Trophoblast cell (in vitro differentiated cells and primary cell): ENCODE measurements at regions not wholly inside any gene's neighbourhood (a gene's known extent, or its start where the extent isn't known, plus 50 kb on each side); places are given as distances from the start of the nearest gene placed in this dataset.

Experiments
- DNase-seq, 2 donors: peaks; one replicate each; pipeline ENCODE4 v3.0.0-alpha.2; 2016
- H2AFZ ChIP-seq: 2 replicates; pipeline ENCODE4 v1.6.1; 2013; ENCODE audit warnings: low read length, moderate library complexity, mild to moderate bottlenecking; ENCODE audit not compliant: insufficient read depth, poor library complexity
- H2AK5ac ChIP-seq: 2 replicates; pipeline ENCODE4 v1.6.1; 2013; ENCODE audit warnings: mild to moderate bottlenecking, low read length
- H2BK120ac ChIP-seq: 2 replicates; pipeline ENCODE4 v1.6.1; 2013; ENCODE audit warnings: low read length, mild to moderate bottlenecking, moderate library complexity; ENCODE audit not compliant: insufficient read depth, poor library complexity
- H2BK12ac ChIP-seq: 2 replicates; pipeline ENCODE4 v1.6.1; 2013; ENCODE audit warnings: mild to moderate bottlenecking, low read length, moderate library complexity
- H2BK5ac ChIP-seq: 2 replicates; pipeline ENCODE4 v1.6.1; 2013; ENCODE audit warnings: low read length, low read depth, moderate library complexity, mild to moderate bottlenecking; ENCODE audit not compliant: poor library complexity
- H3K14ac ChIP-seq: 2 replicates; pipeline ENCODE4 v1.6.1; 2013; ENCODE audit warnings: mild to moderate bottlenecking, low read length
- H3K18ac ChIP-seq: 2 replicates; pipeline ENCODE4 v1.6.1; 2013; ENCODE audit warnings: mild to moderate bottlenecking, low read length
- H3K23ac ChIP-seq: 2 replicates; pipeline ENCODE4 v1.6.1; 2013; ENCODE audit warnings: low read length
- H3K27ac ChIP-seq: 2 replicates; pipeline ENCODE4 v1.5.1; 2013; ENCODE audit warnings: low read depth, mild to moderate bottlenecking, inconsistent platforms, low read length, moderate library complexity
- H3K27me3 ChIP-seq: 2 replicates; pipeline ENCODE4 v1.6.1; 2013; ENCODE audit warnings: inconsistent platforms, mild to moderate bottlenecking, low read length, moderate library complexity; ENCODE audit not compliant: insufficient read depth
- H3K36me3 ChIP-seq, 2 experiments: 1 replicate in 1 of 2; 2 replicates in 1 of 2; pipeline ENCODE4 v1.6.1; 2013; ENCODE audit warnings: low read length in 2 of 2, mild to moderate bottlenecking in 2 of 2, moderate library complexity in 1 of 2; ENCODE audit not compliant: insufficient read depth in 2 of 2, control insufficient read depth in 1 of 2
- H3K4ac ChIP-seq: 2 replicates; pipeline ENCODE4 v1.6.1; 2013; ENCODE audit warnings: low read depth, mild to moderate bottlenecking, low read length, moderate library complexity
- H3K4me1 ChIP-seq, 2 experiments: 1 replicate in 1 of 2; 2 replicates in 1 of 2; pipeline ENCODE4 v1.6.1; 2013; ENCODE audit warnings: low read length in 2 of 2, mild to moderate bottlenecking in 2 of 2, moderate library complexity in 1 of 2; ENCODE audit not compliant: insufficient read depth in 2 of 2, control insufficient read depth in 1 of 2
- H3K4me2 ChIP-seq: 2 replicates; pipeline ENCODE4 v1.6.1; 2013; ENCODE audit warnings: inconsistent platforms, mild to moderate bottlenecking, low read length, moderate library complexity
- H3K4me3 ChIP-seq: 2 replicates; pipeline ENCODE4 v1.5.1; 2013; ENCODE audit warnings: mild to moderate bottlenecking, low read depth, low read length, inconsistent platforms
- H3K79me1 ChIP-seq: one replicate; pipeline ENCODE4 v1.6.1; 2013; ENCODE audit warnings: low read length
- H3K79me2 ChIP-seq: 2 replicates; pipeline ENCODE4 v1.6.1; 2013; ENCODE audit warnings: low read length, mild to moderate bottlenecking; ENCODE audit not compliant: control insufficient read depth, insufficient read depth, poor library complexity
- H3K9ac ChIP-seq: 2 replicates; pipeline ENCODE4 v1.6.1; 2013; ENCODE audit warnings: mild to moderate bottlenecking, low read length
- H3K9me3 ChIP-seq: 2 replicates; pipeline ENCODE4 v1.6.1; 2013; ENCODE audit warnings: low read depth, mild to moderate bottlenecking, control low read depth, inconsistent platforms, low read length; ENCODE audit not compliant: insufficient read depth
- H4K12ac ChIP-seq: 2 replicates; pipeline ENCODE4 v1.6.1; 2013; ENCODE audit warnings: low read depth, mild to moderate bottlenecking, low read length, moderate library complexity
- H4K8ac ChIP-seq: 2 replicates; pipeline ENCODE4 v1.6.1; 2013; ENCODE audit warnings: low read depth, mild to moderate bottlenecking, low read length, moderate library complexity
- H4K91ac ChIP-seq: one replicate; pipeline ENCODE4 v1.6.1; 2013; ENCODE audit warnings: low read depth, mild to moderate bottlenecking, low read length, moderate library complexity
- WGBS: extraction: QIAGEN DNeasy Blood & Tissue Kit; methylation state at CpG from one replicate; pipeline ENCODE4 v1.1.7; 2013; ENCODE audit warnings: missing lambda C conversion rate; ENCODE audit not compliant: insufficient read length, insufficient coverage; ENCODE audit errors: extremely low coverage; 5-methylcytosine and 5-hydroxymethylcytosine counted together

DNA sequence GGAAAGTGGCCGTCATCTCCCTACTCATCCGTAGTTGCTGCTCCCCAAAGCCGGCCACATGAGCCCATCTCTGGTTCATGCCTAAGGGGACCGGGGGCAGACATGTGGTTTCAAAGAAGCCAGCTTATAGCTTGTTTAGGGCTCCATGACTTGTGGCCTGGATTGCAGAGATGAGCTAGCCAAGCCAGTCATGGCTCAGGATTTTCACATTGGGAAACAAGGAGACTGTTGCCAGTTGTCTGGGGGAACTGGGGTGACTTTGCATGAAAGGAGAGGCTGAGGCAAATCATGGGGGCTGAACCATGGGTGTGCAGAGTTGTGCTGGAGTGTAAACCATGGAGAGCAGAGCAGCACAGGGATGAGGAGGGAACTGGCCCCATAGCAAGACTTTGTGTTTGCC lies 183.0 kb upstream of the APCDD1 start:
- no CpG with 5 or more reads among the region's 4 CpGs for WGBS
- no peak overlapping the region for H2BK120ac ChIP-seq
- no peaks in the 10 kb centered on the region for H3K79me2 ChIP-seq
- no peak overlapping the region for H3K4me2 ChIP-seq
- no peak overlapping the region for H4K12ac ChIP-seq
- H3K4me3 ChIP-seq = no peak overlapping the region
- no peak overlapping the region for H4K91ac ChIP-seq
- DNase-seq = no peak
- H3K27ac ChIP-seq = no peak overlapping the region
- H3K4ac ChIP-seq = no peak overlapping the region
- H3K9ac ChIP-seq = no peak overlapping the region
- no peak overlapping the region for H2BK5ac ChIP-seq
- no peak overlapping the region for H3K23ac ChIP-seq
- no peak overlapping the region for H2AK5ac ChIP-seq
- H3K18ac ChIP-seq = no peak overlapping the region
- H4K8ac ChIP-seq = no peak overlapping the region
- no peaks in the 10 kb centered on the region for H3K36me3 ChIP-seq
- H2BK12ac ChIP-seq = no peak overlapping the region
- no peaks in the 10 kb centered on the region for H3K4me1 ChIP-seq
- no peaks in the 10 kb centered on the region for H3K9me3 ChIP-seq
- H3K27me3 ChIP-seq = no peaks in the 10 kb centered on the region
- H3K79me1 ChIP-seq = no peaks in the 10 kb centered on the region
- H2AFZ ChIP-seq = no peak overlapping the region
- H3K14ac ChIP-seq = no peak overlapping the region

DNA sequence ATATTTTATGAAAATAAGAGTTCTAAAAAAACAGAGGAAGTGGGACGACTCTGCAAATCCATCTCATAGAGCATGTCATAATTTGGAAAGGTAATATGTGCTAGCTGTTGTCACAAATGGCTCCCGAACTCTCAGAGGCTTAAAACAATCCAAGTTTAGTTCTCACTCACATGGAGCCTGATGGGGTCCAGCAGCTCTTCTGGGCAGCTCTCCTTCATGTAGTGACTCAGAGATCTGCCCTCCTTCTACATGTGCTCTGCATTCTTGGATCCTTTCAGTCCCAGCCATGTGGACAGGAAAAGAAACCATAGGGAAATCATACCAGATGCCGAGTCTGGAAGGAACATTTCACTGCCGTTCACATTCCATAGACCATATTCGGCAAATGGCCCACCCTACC lies 180.1 kb upstream of the APCDD1 start:
- no peak overlapping the region for H3K4me2 ChIP-seq
- H4K91ac ChIP-seq = no peak overlapping the region
- H3K14ac ChIP-seq = no peak overlapping the region
- H3K9me3 ChIP-seq = no peaks in the 10 kb centered on the region
- H3K27me3 ChIP-seq = no peaks in the 10 kb centered on the region
- H2AFZ ChIP-seq = no peak overlapping the region
- no peak for DNase-seq
- H2BK12ac ChIP-seq = no peak overlapping the region
- no peak overlapping the region for H3K27ac ChIP-seq
- H3K4ac ChIP-seq = no peak overlapping the region
- no peak overlapping the region for H3K4me3 ChIP-seq
- WGBS = no CpG with 5 or more reads among the region's 5 CpGs
- no peaks in the 10 kb centered on the region for H3K4me1 ChIP-seq
- H3K9ac ChIP-seq = no peak overlapping the region
- H4K8ac ChIP-seq = no peak overlapping the region
- H4K12ac ChIP-seq = no peak overlapping the region
- no peak overlapping the region for H3K23ac ChIP-seq
- H2BK120ac ChIP-seq = no peak overlapping the region
- H3K36me3 ChIP-seq = no peaks in the 10 kb centered on the region
- no peaks in the 10 kb centered on the region for H3K79me1 ChIP-seq
- H2BK5ac ChIP-seq = no peak overlapping the region
- no peaks in the 10 kb centered on the region for H3K79me2 ChIP-seq
- no peak overlapping the region for H2AK5ac ChIP-seq
- no peak overlapping the region for H3K18ac ChIP-seq

DNA sequence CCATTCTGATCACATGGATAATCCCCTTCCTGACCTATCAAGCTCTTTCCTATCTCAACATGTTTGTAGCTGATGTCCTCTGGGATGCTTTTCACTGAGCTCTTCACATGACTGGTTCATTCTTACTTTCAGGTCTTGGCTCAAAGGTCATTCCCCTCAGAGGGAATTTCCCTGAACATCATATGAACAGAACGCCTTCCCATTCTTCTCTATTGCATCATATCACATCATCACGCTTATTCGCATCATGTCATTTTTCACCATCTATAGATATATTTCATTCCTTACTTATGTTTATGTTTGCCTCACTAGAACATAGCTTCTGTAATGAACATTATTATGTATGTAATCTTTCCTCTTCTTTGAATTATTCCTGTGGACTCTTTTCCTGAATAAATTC lies 178.9 kb upstream of the APCDD1 start:
- Histone ChIP-seq H3K79me1 (no peaks in the 10 kb centered on the region), H3K27ac (no peak overlapping the region), H3K4me3 (no peak overlapping the region), H3K27me3 (no peaks in the 10 kb centered on the region), H4K8ac (no peak overlapping the region), H4K91ac (no peak overlapping the region), H3K4me1 (no peaks in the 10 kb centered on the region), H3K4ac (no peak overlapping the region), H2AFZ (no peak overlapping the region), H3K4me2 (no peak overlapping the region), H3K18ac (no peak overlapping the region), H3K36me3 (no peaks in the 10 kb centered on the region), H3K9ac (no peak overlapping the region), H3K9me3 (no peaks in the 10 kb centered on the region), H3K23ac (no peak overlapping the region), H4K12ac (no peak overlapping the region), H2BK12ac (no peak overlapping the region), H2BK5ac (no peak overlapping the region), H2AK5ac (no peak overlapping the region), H3K14ac (no peak overlapping the region), H2BK120ac (no peak overlapping the region), H3K79me2 (no peaks in the 10 kb centered on the region)
- no peak for DNase-seq
- WGBS = 100% methylated on average over 2 of the region's 3 CpGs

DNA sequence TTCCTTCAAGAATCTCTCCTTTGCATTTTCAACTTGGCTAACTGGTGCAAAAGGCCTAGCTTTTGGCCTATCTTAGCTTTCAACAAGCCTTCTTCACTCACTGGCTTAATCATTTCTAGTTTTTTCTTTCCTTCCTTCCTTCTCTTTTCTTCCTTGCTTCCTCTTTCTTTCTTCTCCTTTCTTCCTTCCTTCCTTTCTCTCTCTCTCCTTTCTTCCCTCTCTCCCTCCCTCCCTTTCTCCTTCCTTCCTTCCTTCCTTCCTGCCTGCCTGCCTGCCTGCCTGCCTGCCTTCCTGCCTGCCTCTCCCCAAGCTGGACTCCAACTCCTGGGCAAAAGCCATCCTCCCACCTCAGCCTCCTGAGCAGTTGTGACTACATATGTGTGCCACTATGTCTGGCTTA lies 176.2 kb upstream of the APCDD1 start:
- no peaks in the 10 kb centered on the region for H3K27me3 ChIP-seq
- H2BK12ac ChIP-seq = no peak overlapping the region
- H4K12ac ChIP-seq = no peak overlapping the region
- H3K36me3 ChIP-seq = no peaks in the 10 kb centered on the region
- no peak overlapping the region for H3K4ac ChIP-seq
- H3K4me2 ChIP-seq = no peak overlapping the region
- no peak for DNase-seq
- H2AFZ ChIP-seq = no peak overlapping the region
- H3K9me3 ChIP-seq = no peaks in the 10 kb centered on the region
- H4K8ac ChIP-seq = no peak overlapping the region
- no peak overlapping the region for H4K91ac ChIP-seq
- no peaks in the 10 kb centered on the region for H3K79me2 ChIP-seq
- H3K79me1 ChIP-seq = no peaks in the 10 kb centered on the region
- no peak overlapping the region for H2BK120ac ChIP-seq
- no peak overlapping the region for H3K27ac ChIP-seq
- no peak overlapping the region for H3K14ac ChIP-seq
- no peak overlapping the region for H3K4me3 ChIP-seq
- no peak overlapping the region for H3K9ac ChIP-seq
- H3K23ac ChIP-seq = no peak overlapping the region
- H3K18ac ChIP-seq = no peak overlapping the region
- H3K4me1 ChIP-seq = no peaks in the 10 kb centered on the region
- no peak overlapping the region for H2AK5ac ChIP-seq
- no peak overlapping the region for H2BK5ac ChIP-seq

DNA sequence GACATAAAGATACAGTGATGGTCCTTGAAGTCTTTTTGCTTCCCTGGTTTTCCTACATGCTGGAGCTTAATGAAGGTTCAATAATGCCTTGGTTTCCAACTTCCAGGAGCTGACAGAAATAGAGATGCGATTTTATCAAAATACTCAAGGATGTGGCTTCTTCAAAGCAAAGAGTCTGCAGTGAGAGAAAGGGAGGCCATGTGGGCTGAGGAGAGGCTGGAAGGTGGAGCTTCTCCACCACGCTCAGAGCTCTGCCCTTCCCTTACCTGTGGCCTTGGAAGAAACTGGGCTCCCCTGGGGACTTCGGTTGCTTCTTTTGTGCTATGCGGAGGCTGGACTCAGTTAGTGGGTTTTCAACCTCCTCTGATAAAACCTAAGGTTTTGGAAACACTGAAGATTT lies 175.0 kb upstream of the APCDD1 start:
- Histone ChIP-seq H3K18ac (no peak overlapping the region), H4K8ac (no peak overlapping the region), H2BK5ac (no peak overlapping the region), H3K79me1 (no peaks in the 10 kb centered on the region), H2AFZ (no peak overlapping the region), H3K36me3 (no peaks in the 10 kb centered on the region), H4K12ac (no peak overlapping the region), H2BK120ac (no peak overlapping the region), H3K4me2 (no peak overlapping the region), H3K27me3 (no peaks in the 10 kb centered on the region), H3K4me3 (no peak overlapping the region), H3K79me2 (no peaks in the 10 kb centered on the region), H3K23ac (no peak overlapping the region), H3K9ac (no peak overlapping the region), H3K14ac (no peak overlapping the region), H4K91ac (no peak overlapping the region), H3K4ac (no peak overlapping the region), H3K27ac (no peak overlapping the region), H3K4me1 (no peaks in the 10 kb centered on the region), H2BK12ac (no peak overlapping the region), H2AK5ac (no peak overlapping the region), H3K9me3 (no peaks in the 10 kb centered on the region)
- WGBS = no CpG with 5 or more reads among the region's 4 CpGs
- DNase-seq = no peak
